HL-60 (cell line): ENCODE measurements at regions not wholly inside any gene's neighbourhood (a gene's known extent, or its start where the extent isn't known, plus 50 kb on each side); places are given as distances from the start of the nearest gene placed in this dataset.
"Not testable (repeated sequence)": the region's sequence is repeated elsewhere in the genome, so short reads cannot be mapped to it uniquely, and the experiment has no call there.

ENCODE experiments used
- DNase-seq, 2 experiments: peaks; one replicate each; pipeline ENCODE4 v3.0.0-alpha.2; 2010 to 2020; ENCODE audit warnings: low read depth in 1 of 2, low spot score in 1 of 2
- H3K27ac ChIP-seq: fragments of 250-450 bp; sonication (Bioruptor Pico); replicated peaks from 2 replicates; pipeline ENCODE4 v1.5.1; 2020; ENCODE audit warnings: mild to moderate bottlenecking, moderate library complexity
- H3K27me3 ChIP-seq: fragments of 250-450 bp; sonication (Bioruptor Pico); 2 replicates; pipeline ENCODE4 v1.5.1; 2021; ENCODE audit warnings: mild to moderate bottlenecking, moderate library complexity; ENCODE audit not compliant: insufficient read depth, poor library complexity, severe bottlenecking
- H3K4me3 ChIP-seq: replicated peaks from 2 replicates; pipeline ENCODE4 v1.5.1; 2011; ENCODE audit warnings: mild to moderate bottlenecking, control low read depth, low read length; ENCODE audit not compliant: insufficient read depth
- GABPA ChIP-seq: IDR thresholded peaks from 2 replicates; pipeline ENCODE4 v1.6.1; 2012; ENCODE audit warnings: low read depth
- POLR2AphosphoS5 ChIP-seq: IDR thresholded peaks from 2 replicates; pipeline ENCODE4 v1.6.1; 2012; ENCODE audit warnings: low read depth
- SPI1 ChIP-seq: IDR thresholded peaks from 2 replicates; pipeline ENCODE4 v1.6.1; 2012; ENCODE audit warnings: low read depth, mild to moderate bottlenecking, borderline replicate concordance
- TF ChIP-seq, protein P1 (sequence below): IDR thresholded peaks from one replicate; pipeline ENCODE4 v1.5.1; 2011; ENCODE audit warnings: low read length, control low read depth, inconsistent platforms; ENCODE audit not compliant: insufficient read depth
- TF ChIP-seq, protein P2 (sequence below): IDR thresholded peaks from 2 replicates; pipeline ENCODE4 v1.6.1; 2012; ENCODE audit warnings: low read depth; ENCODE audit not compliant: insufficient replicate concordance

DNA sequence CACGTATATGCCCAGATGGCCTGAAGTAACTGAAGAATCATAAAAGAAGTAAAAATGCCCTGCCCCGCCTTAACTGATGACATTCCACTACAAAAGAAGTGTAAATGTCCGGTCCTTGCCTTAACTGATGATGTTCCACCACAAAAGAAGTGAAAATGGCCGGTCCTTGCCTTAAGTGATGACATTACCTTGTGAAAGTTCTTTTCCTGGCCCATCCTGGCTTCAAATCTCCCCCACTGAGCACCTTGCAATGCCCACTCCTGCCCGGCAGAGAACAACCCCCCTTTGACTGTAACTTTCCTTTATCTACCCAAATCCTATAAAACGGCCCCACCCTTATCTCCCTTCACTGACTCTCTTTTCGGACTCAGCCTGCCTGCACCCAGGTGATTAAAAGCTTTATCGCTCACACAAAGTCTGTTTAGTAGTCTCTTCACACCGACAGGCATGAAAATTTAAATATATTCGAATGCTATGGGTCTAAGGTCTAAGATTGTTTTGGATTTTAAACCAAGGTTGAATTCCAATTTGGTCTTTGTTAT lies 329.3 kb upstream of the POT1 start:
- not testable (repeated sequence) for H3K27me3 ChIP-seq, H3K27ac ChIP-seq, H3K4me3 ChIP-seq, DNase-seq

DNA sequence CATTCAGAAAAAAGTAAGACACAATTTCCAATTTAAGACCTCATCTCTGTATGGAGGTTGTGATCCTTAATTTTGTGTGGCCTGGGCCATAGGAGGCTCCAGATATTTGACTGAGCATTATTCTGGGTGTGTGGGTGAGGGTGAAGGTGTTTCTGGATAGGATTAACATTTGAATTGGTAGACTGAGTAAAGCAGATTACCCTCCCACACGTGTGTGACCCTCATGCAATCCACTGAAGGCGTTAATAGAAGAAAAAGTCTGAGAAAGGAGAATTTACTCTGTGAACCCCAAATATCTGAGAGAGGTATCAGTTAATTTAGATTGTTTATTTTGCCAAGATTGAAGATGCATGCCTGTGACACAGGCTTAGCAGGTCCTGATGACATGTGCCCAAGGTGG lies 328.0 kb upstream of the POT1 start:
- H3K27ac ChIP-seq = no peak overlapping the region
- no peaks in the 10 kb centered on the region for H3K27me3 ChIP-seq
- no peak for DNase-seq
- H3K4me3 ChIP-seq = no peak overlapping the region
- TF ChIP-seq, protein P1, sequence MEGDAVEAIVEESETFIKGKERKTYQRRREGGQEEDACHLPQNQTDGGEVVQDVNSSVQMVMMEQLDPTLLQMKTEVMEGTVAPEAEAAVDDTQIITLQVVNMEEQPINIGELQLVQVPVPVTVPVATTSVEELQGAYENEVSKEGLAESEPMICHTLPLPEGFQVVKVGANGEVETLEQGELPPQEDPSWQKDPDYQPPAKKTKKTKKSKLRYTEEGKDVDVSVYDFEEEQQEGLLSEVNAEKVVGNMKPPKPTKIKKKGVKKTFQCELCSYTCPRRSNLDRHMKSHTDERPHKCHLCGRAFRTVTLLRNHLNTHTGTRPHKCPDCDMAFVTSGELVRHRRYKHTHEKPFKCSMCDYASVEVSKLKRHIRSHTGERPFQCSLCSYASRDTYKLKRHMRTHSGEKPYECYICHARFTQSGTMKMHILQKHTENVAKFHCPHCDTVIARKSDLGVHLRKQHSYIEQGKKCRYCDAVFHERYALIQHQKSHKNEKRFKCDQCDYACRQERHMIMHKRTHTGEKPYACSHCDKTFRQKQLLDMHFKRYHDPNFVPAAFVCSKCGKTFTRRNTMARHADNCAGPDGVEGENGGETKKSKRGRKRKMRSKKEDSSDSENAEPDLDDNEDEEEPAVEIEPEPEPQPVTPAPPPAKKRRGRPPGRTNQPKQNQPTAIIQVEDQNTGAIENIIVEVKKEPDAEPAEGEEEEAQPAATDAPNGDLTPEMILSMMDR = no peak
- TF ChIP-seq SPI1 = no peak
- TF ChIP-seq GABPA = no peak
- no peak for TF ChIP-seq POLR2AphosphoS5
- TF ChIP-seq, protein P2, sequence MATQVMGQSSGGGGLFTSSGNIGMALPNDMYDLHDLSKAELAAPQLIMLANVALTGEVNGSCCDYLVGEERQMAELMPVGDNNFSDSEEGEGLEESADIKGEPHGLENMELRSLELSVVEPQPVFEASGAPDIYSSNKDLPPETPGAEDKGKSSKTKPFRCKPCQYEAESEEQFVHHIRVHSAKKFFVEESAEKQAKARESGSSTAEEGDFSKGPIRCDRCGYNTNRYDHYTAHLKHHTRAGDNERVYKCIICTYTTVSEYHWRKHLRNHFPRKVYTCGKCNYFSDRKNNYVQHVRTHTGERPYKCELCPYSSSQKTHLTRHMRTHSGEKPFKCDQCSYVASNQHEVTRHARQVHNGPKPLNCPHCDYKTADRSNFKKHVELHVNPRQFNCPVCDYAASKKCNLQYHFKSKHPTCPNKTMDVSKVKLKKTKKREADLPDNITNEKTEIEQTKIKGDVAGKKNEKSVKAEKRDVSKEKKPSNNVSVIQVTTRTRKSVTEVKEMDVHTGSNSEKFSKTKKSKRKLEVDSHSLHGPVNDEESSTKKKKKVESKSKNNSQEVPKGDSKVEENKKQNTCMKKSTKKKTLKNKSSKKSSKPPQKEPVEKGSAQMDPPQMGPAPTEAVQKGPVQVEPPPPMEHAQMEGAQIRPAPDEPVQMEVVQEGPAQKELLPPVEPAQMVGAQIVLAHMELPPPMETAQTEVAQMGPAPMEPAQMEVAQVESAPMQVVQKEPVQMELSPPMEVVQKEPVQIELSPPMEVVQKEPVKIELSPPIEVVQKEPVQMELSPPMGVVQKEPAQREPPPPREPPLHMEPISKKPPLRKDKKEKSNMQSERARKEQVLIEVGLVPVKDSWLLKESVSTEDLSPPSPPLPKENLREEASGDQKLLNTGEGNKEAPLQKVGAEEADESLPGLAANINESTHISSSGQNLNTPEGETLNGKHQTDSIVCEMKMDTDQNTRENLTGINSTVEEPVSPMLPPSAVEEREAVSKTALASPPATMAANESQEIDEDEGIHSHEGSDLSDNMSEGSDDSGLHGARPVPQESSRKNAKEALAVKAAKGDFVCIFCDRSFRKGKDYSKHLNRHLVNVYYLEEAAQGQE = no peak

DNA sequence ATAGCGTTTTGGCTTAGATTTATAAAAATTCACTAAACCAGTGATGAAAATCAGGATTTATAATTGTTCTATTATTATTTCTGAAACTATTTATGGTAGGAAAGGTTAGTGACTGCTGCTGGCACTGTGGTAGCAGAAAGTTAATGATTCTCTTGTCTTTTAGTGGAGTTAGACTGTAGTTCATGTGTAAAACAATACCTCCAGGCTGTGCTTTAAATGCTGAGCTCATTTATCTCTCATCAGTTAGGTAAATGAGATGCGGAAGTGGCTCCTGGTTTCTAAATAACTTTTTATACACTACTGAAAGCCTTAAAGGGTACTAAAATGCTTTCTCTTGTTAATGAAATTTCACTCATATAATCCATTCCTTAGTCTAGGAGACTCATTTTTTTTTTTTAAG lies 326.8 kb upstream of the POT1 start:
- Histone ChIP-seq H3K4me3 (no peak overlapping the region), H3K27me3 (no peaks in the 10 kb centered on the region), H3K27ac (no peak overlapping the region)
- TF ChIP-seq, protein P2 = no peak
- TF ChIP-seq GABPA (no peak), POLR2AphosphoS5 (no peak), SPI1 (no peak)
- TF ChIP-seq, protein P1 = no peak
- no peak for DNase-seq

DNA sequence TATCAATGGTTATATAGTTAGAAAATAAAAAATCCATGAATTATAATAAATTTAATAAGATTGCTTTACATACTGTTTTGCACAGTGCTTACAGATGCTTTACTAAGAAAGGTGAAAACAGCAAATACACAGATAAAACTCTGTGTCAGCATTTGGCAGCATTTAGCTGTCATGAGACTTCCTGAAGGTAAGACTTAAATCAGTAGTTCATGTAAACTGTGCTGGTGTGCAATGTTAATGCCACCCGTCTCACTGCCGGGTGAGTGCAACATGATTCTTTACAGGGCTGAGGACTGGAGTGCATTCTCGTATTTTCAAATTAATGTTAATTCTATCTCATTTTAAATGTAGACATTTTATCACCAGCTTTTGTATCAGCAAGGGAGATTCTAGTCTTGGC lies 326.2 kb upstream of the POT1 start:
- no peak for DNase-seq
- H3K4me3 ChIP-seq = no peak overlapping the region
- H3K27me3 ChIP-seq = no peaks in the 10 kb centered on the region
- no peak overlapping the region for H3K27ac ChIP-seq
- TF ChIP-seq SPI1 (no peak), GABPA (no peak), POLR2AphosphoS5 (no peak)
- TF ChIP-seq, protein P2 = no peak
- TF ChIP-seq, protein P1 = no peak
